GM21529 (cell line): ENCODE measurements at regions not wholly inside any gene's neighbourhood (a gene's known extent, or its start where the extent isn't known, plus 50 kb on each side); places are given as distances from the start of the nearest gene placed in this dataset.

Experiments used
- ATAC-seq: cut with Tn5 transposase; IDR thresholded peaks from one replicate; pipeline ENCODE4 v1.9.1; 2021; ENCODE audit not compliant: unreplicated experiment

DNA sequence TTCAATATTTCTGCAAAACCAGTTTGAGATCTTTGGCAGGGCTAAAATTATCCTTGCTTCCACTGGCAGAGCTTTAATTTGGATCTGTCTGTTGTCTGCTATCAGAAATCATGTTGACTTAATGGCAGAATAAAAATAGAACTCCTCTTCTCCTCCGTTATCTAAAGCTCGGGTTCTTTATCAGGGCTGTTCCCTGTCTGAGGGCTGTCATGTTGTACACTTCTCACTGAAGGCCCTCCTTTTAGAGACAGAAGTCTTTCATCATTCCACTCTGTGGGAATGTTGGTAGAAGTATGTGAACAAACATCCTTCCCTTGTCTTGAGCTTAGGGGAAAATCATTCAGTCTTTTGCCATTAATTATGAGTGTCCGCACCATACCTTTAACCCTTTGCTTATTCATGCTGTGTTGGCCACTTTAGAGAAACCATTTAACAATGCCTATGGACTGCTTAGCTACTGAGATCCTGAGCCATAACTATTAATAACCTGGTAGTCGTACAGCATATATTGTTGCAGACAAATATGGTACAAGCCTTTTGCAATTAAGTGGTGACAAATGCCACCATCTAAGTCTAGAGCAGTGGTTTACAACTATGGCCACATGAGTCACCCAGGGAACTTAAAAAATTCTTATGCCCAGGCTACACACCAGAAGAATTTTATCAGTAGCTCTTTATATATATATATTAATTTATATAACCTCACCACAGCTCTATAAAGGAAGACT is 226.0 kb upstream of the TPM1 start:
- ATAC-seq: no peak

- ATAC-seq: no peak
Measured at GRCh38 chr15:62818691-62819090, 223.9 kb upstream of the TPM1 start.

DNA sequence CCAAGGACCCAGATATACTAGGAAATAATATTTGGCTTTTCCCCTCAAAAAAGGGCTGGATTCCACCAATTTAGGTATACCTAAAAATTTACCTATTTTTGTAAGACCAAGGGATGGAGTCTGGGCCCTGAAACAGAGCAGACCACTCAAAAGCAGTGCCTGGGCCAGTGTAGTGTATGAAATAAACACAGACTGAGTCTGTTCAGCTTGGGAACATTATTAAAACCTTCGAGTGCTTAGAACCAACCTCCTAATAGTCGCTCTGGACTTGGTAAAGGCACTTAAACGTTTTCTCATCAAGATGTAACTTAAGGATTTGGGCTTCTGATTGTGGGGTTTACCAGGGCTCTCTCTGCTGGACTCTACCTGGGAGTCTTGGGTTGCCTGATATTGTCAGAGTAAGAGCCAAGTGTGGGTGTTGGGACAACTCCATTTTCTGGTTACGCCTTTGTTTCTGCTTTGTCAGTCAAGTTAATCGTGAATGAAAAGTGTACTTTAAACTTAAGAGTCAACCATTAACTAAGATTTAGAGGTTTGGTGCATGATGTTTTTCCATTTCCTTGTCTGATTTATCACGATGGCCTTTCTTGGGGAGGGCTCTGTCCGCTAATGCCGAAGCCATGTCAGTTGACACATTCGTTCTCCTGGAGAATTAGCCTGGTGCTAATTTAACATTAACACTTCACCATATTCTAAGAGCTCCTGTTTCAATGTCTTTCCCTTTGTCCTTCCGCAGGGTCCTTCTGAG is 221.0 kb upstream of the TPM1 start:
- ATAC-seq: no peak

DNA sequence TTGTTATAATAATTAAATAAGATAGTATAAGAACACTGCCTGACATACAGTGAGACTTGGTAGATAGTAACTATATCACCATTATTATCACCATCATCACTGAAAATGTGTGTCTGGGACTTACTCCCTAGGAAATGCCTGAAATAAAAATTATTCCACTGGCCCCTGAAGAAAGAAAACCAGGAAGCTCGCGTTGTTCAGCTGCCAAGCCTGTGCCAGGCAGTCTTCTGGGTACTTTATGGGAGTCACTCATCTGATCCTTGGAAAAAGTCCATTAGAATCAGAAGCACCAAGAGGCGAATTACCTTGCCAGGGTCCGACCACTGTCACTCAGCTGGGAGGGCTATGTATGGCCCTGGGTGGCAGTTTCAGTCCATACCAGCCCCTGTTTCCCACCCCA is 220.3 kb upstream of the TPM1 start:
- ATAC-seq: no peak

- ATAC-seq: no peak
Measured at GRCh38 chr15:62823561-62823960, 219.0 kb upstream of the TPM1 start.

GRCh38 chr15:62824111-62825015 is 218.2 kb upstream of the TPM1 start:
- no peak for ATAC-seq

DNA sequence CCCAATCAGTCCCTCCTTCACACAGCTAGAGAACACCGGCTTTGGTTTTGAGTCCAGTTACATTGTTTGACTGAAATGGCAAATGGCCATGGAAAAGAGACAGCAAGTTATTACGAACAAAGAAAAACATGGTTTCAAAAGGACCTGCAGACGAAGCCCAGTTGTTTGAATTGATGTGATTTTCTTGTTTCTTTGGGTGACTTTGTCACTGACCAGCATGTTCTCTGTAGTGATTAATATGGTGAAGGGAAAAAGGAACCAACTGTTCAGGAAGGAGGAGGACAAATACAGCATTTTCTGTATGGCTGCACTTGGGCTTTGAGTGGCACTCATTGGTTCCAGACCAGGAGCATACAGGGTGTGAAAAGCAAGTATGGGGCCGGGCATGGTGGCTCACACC is 217.4 kb upstream of the TPM1 start:
- ATAC-seq: no peak

DNA sequence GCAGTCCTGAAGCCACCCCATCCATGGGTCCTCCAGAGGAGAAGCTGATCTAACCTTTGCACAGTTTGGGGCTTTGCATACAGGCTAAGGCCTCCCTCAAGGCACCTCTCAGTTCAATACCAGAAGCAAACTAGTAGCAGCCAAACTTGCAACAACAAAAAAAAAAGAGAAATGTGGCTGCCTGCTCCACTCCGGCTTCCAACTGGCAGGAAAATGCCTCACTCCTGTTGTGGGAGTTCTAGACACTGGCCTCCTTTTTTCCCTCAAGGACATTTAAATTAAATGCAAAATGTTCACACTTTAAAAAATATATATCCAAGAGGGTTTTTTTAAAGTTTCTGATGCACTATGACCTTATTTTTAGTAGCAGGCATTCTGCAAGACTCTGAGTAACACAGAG is 216.0 kb upstream of the TPM1 start:
- ATAC-seq: no peak

DNA sequence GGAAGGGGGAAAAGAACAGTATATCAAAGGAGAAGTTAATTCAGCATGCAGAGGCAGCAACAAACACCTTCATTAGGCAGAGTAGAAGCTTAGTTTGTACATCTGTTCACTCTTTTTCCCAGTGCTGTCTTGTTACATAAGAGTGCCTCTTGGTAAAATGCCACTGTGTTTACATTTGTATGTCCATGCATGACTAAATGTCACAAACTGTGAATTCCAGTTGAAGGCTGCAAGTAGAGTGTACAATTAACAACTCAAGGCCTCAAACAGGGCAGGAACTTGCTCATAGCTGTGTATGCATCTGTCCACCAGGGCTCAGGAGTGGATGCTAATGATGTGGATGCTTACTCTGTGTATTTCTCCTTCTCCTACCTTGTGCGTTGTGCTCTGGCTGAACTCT is 214.2 kb upstream of the TPM1 start:
- no peak for ATAC-seq

- no peak for ATAC-seq
Measured at GRCh38 chr15:62832231-62832630, 210.3 kb upstream of the TPM1 start.

- ATAC-seq: no peak
Measured at GRCh38 chr15:62833646-62834045, 208.9 kb upstream of the TPM1 start.

- ATAC-seq: no peak
Measured at GRCh38 chr15:62834686-62835329, 207.7 kb upstream of the TPM1 start.

GRCh38 chr15:62835351-62835750 is 207.2 kb upstream of the TPM1 start:
- ATAC-seq: no peak

GRCh38 chr15:62835762-62836161 is 206.8 kb upstream of the TPM1 start:
- ATAC-seq: no peak

- ATAC-seq: no peak
Measured at GRCh38 chr15:62840526-62841268, 201.8 kb upstream of the TPM1 start.

- ATAC-seq: no peak
Measured at GRCh38 chr15:62841269-62841628, 201.3 kb upstream of the TPM1 start.

DNA sequence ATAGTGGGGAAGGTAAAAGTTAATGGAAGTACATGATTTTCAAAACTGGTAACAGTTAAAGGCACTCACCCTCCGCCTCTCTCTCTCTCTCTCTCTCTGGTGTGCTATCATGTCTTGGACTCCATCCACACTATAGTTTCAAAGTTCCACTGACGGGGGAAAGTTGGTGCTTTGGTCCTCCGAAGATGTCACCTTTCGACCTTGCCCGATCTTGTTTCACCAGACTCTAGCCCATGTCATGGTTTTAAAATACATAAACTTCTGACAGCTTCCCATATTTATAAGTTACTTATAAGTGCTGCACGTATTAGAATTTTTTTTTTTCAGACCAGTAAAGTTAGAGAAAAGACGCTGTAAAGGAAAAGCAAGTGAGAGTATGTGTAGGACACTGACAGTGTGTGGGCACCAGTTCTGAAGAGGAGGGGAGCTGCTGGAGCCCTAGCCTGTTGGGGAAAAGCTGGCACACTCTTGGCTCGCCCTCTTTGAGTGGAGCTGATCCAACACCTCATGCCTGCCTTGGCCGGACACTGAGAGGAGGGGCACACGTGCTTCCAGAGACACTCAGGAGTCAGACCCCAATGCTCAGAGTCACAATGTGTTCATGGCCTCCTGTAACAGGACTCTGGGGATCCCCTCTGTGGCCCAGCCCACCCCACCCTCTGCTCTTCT is 200.5 kb upstream of the TPM1 start:
- ATAC-seq: no peak

- no peak for ATAC-seq
Measured at GRCh38 chr15:62843311-62843710, 199.2 kb upstream of the TPM1 start.

GRCh38 chr15:62844564-62845240 is 197.8 kb upstream of the TPM1 start:
- ATAC-seq: no peak
